NB4 (cell line): ENCODE measurements at regions not wholly inside any gene's neighbourhood (a gene's known extent, or its start where the extent isn't known, plus 50 kb on each side); places are given as distances from the start of the nearest gene placed in this dataset.

Experiments used
- DNase-seq: peaks from one replicate; pipeline ENCODE4 v3.0.0; 2010; ENCODE audit warnings: low read depth
- H3K4me3 ChIP-seq: one replicate; pipeline ENCODE4 v1.5.1; 2011; ENCODE audit warnings: mild to moderate bottlenecking, low read depth, low read length, moderate library complexity
- CTCF ChIP-seq: IDR thresholded peaks from one replicate; pipeline ENCODE4 v1.5.1; 2012; ENCODE audit warnings: low read depth, low read length
- MAX ChIP-seq: IDR thresholded peaks from 2 replicates; pipeline ENCODE4 v1.6.1; 2011; ENCODE audit warnings: low read depth, low read length
- MYC ChIP-seq: IDR thresholded peaks from 2 replicates; pipeline ENCODE4 v1.6.1; 2011; ENCODE audit warnings: low read depth, low read length
- POLR2A ChIP-seq: IDR thresholded peaks from 2 replicates; pipeline ENCODE4 v1.6.1; 2011; ENCODE audit warnings: mild to moderate bottlenecking; ENCODE audit not compliant: insufficient read length; ENCODE audit errors: extremely low read depth

- DNase-seq: no peak
- TF ChIP-seq POLR2A: no peak
- TF ChIP-seq MYC: no peak
- no peak for TF ChIP-seq MAX
- no peak for TF ChIP-seq CTCF
- no peak overlapping the region for H3K4me3 ChIP-seq
Measured at GRCh38 chr10:33385015-33385414, 50.5 kb upstream of the NRP1 start.
